Calu3 (cell line): ENCODE measurements at regions not wholly inside any gene's neighbourhood (a gene's known extent, or its start where the extent isn't known, plus 50 kb on each side); places are given as distances from the start of the nearest gene placed in this dataset.

Source experiments
- BruUV-seq: library from RNA; stranded (reverse); fragments of 400-500 nt; replicated peaks from 2 replicates; lab custom pipeline; 2021; lab: Mats Ljungman, UMichigan
- CTCF ChIA-PET: fragments of 300-600 bp; sonication (Branson Sonifier 250); formaldehyde crosslinking; loops from one replicate; lab custom pipeline; 2022; ENCODE audit warnings: antibody characterized with exemption; lab: Charles Lee
- DNase-seq: peaks from one replicate; pipeline ENCODE4 v3.0.0; 2022
- H3K27ac Mint-ChIP-seq: one replicate; pipeline ENCODE4 v1.8.0; 2022; ENCODE audit warnings: mixed read lengths; ENCODE audit not compliant: unreplicated experiment
- H3K27me3 Mint-ChIP-seq: one replicate; pipeline ENCODE4 v1.8.0; 2022; ENCODE audit warnings: mixed read lengths; ENCODE audit not compliant: unreplicated experiment
- H3K36me3 Mint-ChIP-seq: one replicate; pipeline ENCODE4 v1.8.0; 2022; ENCODE audit warnings: mild to moderate bottlenecking, moderate library complexity, mixed read lengths; ENCODE audit not compliant: insufficient read depth, unreplicated experiment
- H3K4me1 Mint-ChIP-seq: one replicate; pipeline ENCODE4 v1.8.0; 2022; ENCODE audit warnings: mild to moderate bottlenecking, low read depth, mixed read lengths; ENCODE audit not compliant: unreplicated experiment
- H3K4me3 Mint-ChIP-seq: one replicate; pipeline ENCODE4 v1.8.0; 2022; ENCODE audit warnings: mild to moderate bottlenecking, low read depth, moderate library complexity, mixed read lengths; ENCODE audit not compliant: unreplicated experiment
- H3K9me3 Mint-ChIP-seq: one replicate; pipeline ENCODE4 v1.8.0; 2022; ENCODE audit warnings: low read depth, mixed read lengths; ENCODE audit not compliant: unreplicated experiment
- intact Hi-C: fragments of 100-400 bp; cut with micrococcal nuclease; formaldehyde crosslinking; loops from one replicate; pipeline ENCODE4 v1.10.0; 2022; ENCODE audit not compliant: unreplicated experiment
- TF ChIP-seq, protein P1 (sequence below): fragments of 200-600 bp; IDR thresholded peaks from one replicate; pipeline ENCODE4 v1.8.0; 2022; ENCODE audit warnings: antibody characterized with exemption; ENCODE audit not compliant: unreplicated experiment

DNA sequence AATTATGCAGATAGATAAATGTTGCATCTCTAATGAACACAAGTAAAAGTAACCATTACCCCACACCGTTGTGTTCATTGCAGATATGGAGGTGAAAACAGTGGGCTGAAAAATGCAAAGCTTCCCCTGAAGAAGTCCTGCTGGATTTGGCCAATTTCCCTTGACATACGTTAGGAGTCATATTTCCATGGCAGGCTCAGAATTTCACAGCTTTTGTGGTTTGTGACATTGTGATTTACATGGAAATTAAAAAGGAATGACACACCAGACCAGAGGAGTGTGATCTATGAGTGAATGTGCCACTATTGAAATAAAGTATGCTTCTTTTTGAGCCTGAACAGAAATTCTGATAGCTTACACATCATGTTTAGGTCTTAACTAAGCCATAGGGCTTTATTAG lies 221.1 kb upstream of the TMTC4 start:
- DNase-seq = no peak
- intact Hi-C loops = no loop called here
- TF ChIP-seq, protein P1, sequence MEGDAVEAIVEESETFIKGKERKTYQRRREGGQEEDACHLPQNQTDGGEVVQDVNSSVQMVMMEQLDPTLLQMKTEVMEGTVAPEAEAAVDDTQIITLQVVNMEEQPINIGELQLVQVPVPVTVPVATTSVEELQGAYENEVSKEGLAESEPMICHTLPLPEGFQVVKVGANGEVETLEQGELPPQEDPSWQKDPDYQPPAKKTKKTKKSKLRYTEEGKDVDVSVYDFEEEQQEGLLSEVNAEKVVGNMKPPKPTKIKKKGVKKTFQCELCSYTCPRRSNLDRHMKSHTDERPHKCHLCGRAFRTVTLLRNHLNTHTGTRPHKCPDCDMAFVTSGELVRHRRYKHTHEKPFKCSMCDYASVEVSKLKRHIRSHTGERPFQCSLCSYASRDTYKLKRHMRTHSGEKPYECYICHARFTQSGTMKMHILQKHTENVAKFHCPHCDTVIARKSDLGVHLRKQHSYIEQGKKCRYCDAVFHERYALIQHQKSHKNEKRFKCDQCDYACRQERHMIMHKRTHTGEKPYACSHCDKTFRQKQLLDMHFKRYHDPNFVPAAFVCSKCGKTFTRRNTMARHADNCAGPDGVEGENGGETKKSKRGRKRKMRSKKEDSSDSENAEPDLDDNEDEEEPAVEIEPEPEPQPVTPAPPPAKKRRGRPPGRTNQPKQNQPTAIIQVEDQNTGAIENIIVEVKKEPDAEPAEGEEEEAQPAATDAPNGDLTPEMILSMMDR = no peak
- H3K4me1 Mint-ChIP-seq = no peaks in the 10 kb centered on the region
- no peaks in the 10 kb centered on the region for H3K27me3 Mint-ChIP-seq
- no peak overlapping the region for H3K27ac Mint-ChIP-seq
- CTCF ChIA-PET = no interaction called here
- H3K9me3 Mint-ChIP-seq = no peaks in the 10 kb centered on the region
- no peaks in the 10 kb centered on the region for H3K36me3 Mint-ChIP-seq
- no peak overlapping the region for H3K4me3 Mint-ChIP-seq
- BruUV-seq = no TSS peak

DNA sequence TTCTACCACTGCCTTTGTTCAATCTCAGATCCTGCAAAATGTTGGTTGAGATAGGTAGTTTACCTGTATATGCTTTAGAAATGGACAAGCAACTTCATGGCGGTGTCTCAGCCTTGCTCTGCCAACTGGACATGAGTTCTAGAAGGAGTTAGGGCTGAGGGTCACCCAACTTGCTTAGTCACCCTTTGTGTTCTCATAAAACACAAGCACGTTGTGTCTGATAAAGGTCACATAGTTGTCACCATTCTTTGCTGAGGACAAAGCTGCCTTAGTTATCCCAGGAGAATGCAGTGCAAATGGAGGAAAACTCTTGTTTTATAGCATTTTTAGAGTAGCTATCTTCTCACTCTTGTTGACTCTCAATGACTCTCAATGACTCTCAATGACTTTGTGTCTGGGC lies 218.4 kb upstream of the TMTC4 start:
- Mint-ChIP-seq H3K9me3 (peaks cover 2% of the 10 kb centered on the region), H3K4me3 (no peak overlapping the region), H3K36me3 (no peaks in the 10 kb centered on the region), H3K27ac (no peak overlapping the region), H3K27me3 (no peaks in the 10 kb centered on the region), H3K4me1 (peaks cover 2% of the 10 kb centered on the region)
- TF ChIP-seq, protein P1 = no peak
- BruUV-seq = no TSS peak
- DNase-seq = no peak
- CTCF ChIA-PET = no interaction called here
- intact Hi-C loops = no loop called here

DNA sequence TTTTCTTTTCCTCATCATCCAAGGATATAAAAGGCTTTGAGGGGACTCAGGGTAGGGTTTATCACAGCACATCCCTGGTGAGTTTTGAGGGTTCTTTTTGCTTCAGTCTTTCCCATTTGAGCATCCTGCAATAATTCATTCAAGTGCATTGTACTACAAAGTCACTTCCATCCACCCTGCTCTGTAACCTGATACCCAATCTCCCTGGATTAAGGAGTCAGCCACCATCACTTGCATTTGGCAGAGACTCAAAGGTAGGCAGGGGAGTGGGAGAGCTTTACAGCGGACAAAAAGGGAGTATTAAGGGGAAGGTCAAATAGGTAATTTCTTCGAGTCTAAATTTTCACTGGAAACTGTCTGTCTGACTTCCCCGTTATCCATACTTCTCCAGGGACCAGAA lies 216.1 kb upstream of the TMTC4 start:
- Mint-ChIP-seq H3K36me3 (no peaks in the 10 kb centered on the region), H3K9me3 (peaks cover 2% of the 10 kb centered on the region), H3K4me1 (peaks cover 13% of the 10 kb centered on the region), H3K27me3 (no peaks in the 10 kb centered on the region), H3K27ac (no peak overlapping the region), H3K4me3 (no peak overlapping the region)
- TF ChIP-seq, protein P1 = no peak
- no peak for DNase-seq
- no TSS peak for BruUV-seq
- intact Hi-C loops = no loop called here
- CTCF ChIA-PET = no interaction called here

DNA sequence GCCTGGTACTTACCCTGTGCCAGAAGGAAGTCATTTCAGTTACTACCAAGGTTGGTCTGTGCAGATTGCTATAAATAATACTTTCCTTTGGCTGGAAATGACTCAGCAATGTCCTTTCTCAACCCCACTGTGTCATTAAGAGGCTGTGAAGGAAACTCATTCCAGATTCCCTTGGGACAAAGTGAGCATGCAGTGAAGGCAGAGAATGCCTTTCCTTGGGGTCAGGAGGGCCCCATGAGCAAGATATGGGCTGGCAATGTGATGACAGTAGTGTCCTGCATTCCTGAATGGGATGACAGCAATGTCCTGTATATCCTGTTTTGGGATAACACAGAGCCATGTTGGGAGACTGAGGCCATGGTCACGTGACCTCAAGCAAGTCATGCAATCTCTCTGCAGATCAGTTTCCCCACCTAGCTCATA lies 213.1 kb upstream of the TMTC4 start:
- TF ChIP-seq, protein P1 = no peak
- Mint-ChIP-seq H3K27me3 (no peaks in the 10 kb centered on the region), H3K4me1 (peaks cover 13% of the 10 kb centered on the region), H3K36me3 (no peaks in the 10 kb centered on the region), H3K27ac (no peak overlapping the region), H3K9me3 (peaks cover 2% of the 10 kb centered on the region), H3K4me3 (no peak overlapping the region)
- intact Hi-C loops = no loop called here
- no TSS peak for BruUV-seq
- DNase-seq = no peak
- CTCF ChIA-PET = no interaction called here
